A673 (cell line): ENCODE measurements at regions not wholly inside any gene's neighbourhood (a gene's known extent, or its start where the extent isn't known, plus 50 kb on each side); places are given as distances from the start of the nearest gene placed in this dataset.

Experiments used
- BruUV-seq: library from RNA; stranded (reverse); fragments of 400-500 nt; replicated peaks from 2 replicates; lab custom pipeline; 2021; lab: Mats Ljungman, UMichigan
- CTCF ChIA-PET: fragments of 300-600 bp; sonication (Branson Sonifier 250); formaldehyde crosslinking; loops from one replicate; lab custom pipeline; 2022; ENCODE audit warnings: antibody characterized with exemption; lab: Charles Lee
- POLR2A ChIA-PET: fragments of 300-600 bp; sonication (Branson Sonifier 250); formaldehyde crosslinking; loops from one replicate; lab custom pipeline; 2022; ENCODE audit warnings: antibody characterized with exemption; ENCODE audit not compliant: low non-redundant PET; lab: Charles Lee
- DNase-seq: peaks from one replicate; pipeline ENCODE4 v3.0.0-alpha.2; 2015; ENCODE audit warnings: low spot score
- H3K27ac ChIP-seq: fragments of 200-600 bp; sonication (generic); 2 replicates; pipeline ENCODE4 v1.5.1; 2016; ENCODE audit warnings: mixed run types, low read depth, mild to moderate bottlenecking, mixed read lengths, antibody characterized with exemption, low read length; ENCODE audit not compliant: poor library complexity, severe bottlenecking
- H3K27me3 ChIP-seq: fragments of 200-600 bp; sonication (generic); replicated peaks from 2 replicates; pipeline ENCODE4 v1.6.1; 2017; ENCODE audit warnings: mixed run types, low read depth, mild to moderate bottlenecking, mixed read lengths, antibody characterized with exemption, low read length; ENCODE audit not compliant: insufficient read depth, poor library complexity
- H3K36me3 ChIP-seq: fragments of 200-600 bp; sonication (generic); 2 replicates; pipeline ENCODE4 v1.6.1; 2016; ENCODE audit warnings: mixed run types, mild to moderate bottlenecking, mixed read lengths, antibody characterized with exemption, low read length; ENCODE audit not compliant: insufficient read depth, poor library complexity, severe bottlenecking
- H3K4me1 ChIP-seq: fragments of 200-600 bp; sonication (generic); 2 replicates; pipeline ENCODE4 v1.6.1; 2017; ENCODE audit warnings: mixed run types, mild to moderate bottlenecking, mixed read lengths, antibody characterized with exemption, low read length; ENCODE audit not compliant: insufficient read depth, poor library complexity, severe bottlenecking
- H3K4me3 ChIP-seq: fragments of 200-600 bp; sonication (generic); 2 replicates; pipeline ENCODE4 v1.5.1; 2016; ENCODE audit warnings: low read depth, mixed run types, mild to moderate bottlenecking, mixed read lengths, low read length; ENCODE audit not compliant: poor library complexity, severe bottlenecking
- H3K9me3 ChIP-seq: fragments of 200-600 bp; sonication (generic); 2 replicates; pipeline ENCODE4 v1.6.1; 2016; ENCODE audit warnings: mixed run types, low read depth, mild to moderate bottlenecking, mixed read lengths, antibody characterized with exemption, low read length; ENCODE audit not compliant: poor library complexity, severe bottlenecking
- CTCF ChIP-seq: fragments of 300-800, 200-600 bp; sonication (generic); conservative IDR thresholded peaks from 2 replicates; pipeline ENCODE4 v1.5.1; 2017; ENCODE audit warnings: low read depth, mild to moderate bottlenecking, antibody characterized with exemption, low read length, moderate library complexity, mixed read lengths
- EZH2 ChIP-seq: fragments of 200-600 bp; sonication (generic); IDR thresholded peaks from 2 replicates; pipeline ENCODE4 v1.6.1; 2017; ENCODE audit warnings: borderline replicate concordance, low read depth, mild to moderate bottlenecking, mixed read lengths, antibody characterized with exemption, low read length; ENCODE audit not compliant: poor library complexity, severe bottlenecking
- intact Hi-C: fragments of 100-400 bp; cut with micrococcal nuclease; formaldehyde crosslinking; loops from one replicate; pipeline ENCODE4 v1.10.0; 2022; ENCODE audit not compliant: unreplicated experiment

GRCh38 chr9:75718677-75719076 is 171.8 kb upstream of the PCSK5 start:
- no peak for DNase-seq
- intact Hi-C loops = no loop called here
- no peak overlapping the region for H3K4me3 ChIP-seq
- H3K9me3 ChIP-seq = no peaks in the 10 kb centered on the region
- POLR2A ChIA-PET = no interaction called here
- no peaks in the 10 kb centered on the region for H3K4me1 ChIP-seq
- BruUV-seq = no TSS peak
- H3K36me3 ChIP-seq = no peaks in the 10 kb centered on the region
- H3K27me3 ChIP-seq = no peaks in the 10 kb centered on the region
- H3K27ac ChIP-seq = no peak overlapping the region
- CTCF ChIA-PET = no interaction called here
- TF ChIP-seq CTCF (no peak), EZH2 (no peak)

- H3K36me3 ChIP-seq = no peaks in the 10 kb centered on the region
- ChIA-PET POLR2A (no interaction called here), CTCF (no interaction called here)
- H3K9me3 ChIP-seq = no peaks in the 10 kb centered on the region
- H3K27ac ChIP-seq = no peak overlapping the region
- H3K4me1 ChIP-seq = no peaks in the 10 kb centered on the region
- TF ChIP-seq EZH2 (no peak), CTCF (no peak)
- DNase-seq = no peak
- no peak overlapping the region for H3K4me3 ChIP-seq
- no TSS peak for BruUV-seq
- peaks cover 3% of the 10 kb centered on the region for H3K27me3 ChIP-seq
- intact Hi-C loops = loop anchor here (5.0 kb wide), 1 partner anchor 51 kb away; no protein-coding TSS in a partner anchor
These were observed 162.1 kb upstream of the PCSK5 start for GRCh38 chr9:75728391-75728790.

GRCh38 chr9:75734802-75735201 is 155.7 kb upstream of the PCSK5 start:
- Histone ChIP-seq H3K4me3 (no peak overlapping the region), H3K36me3 (no peaks in the 10 kb centered on the region), H3K27me3 (no peaks in the 10 kb centered on the region), H3K9me3 (peaks cover 4% of the 10 kb centered on the region), H3K4me1 (no peaks in the 10 kb centered on the region), H3K27ac (no peak overlapping the region)
- BruUV-seq = no TSS peak
- CTCF ChIA-PET = no interaction called here
- no peak for DNase-seq
- TF ChIP-seq EZH2 (no peak), CTCF (no peak)
- POLR2A ChIA-PET = no interaction called here
- intact Hi-C loops = no loop called here
